Adrenal gland (tissue), 5 donors: ENCODE measurements at regions not wholly inside any gene's neighbourhood (a gene's known extent, or its start where the extent isn't known, plus 50 kb on each side); places are given as distances from the start of the nearest gene placed in this dataset.

Experiments used
- CTCF ChIP-seq, 6 experiments: fragments of 450-650 bp in 4 of 6; fragments of 200-600 bp in 2 of 6; sonication (generic) in 1 of 6; IDR thresholded peaks; 1 replicate in 5 of 6; 2 replicates in 1 of 6; pipeline versions ENCODE4 v1.5.1 to v1.8.0; 2016 to 2021; ENCODE audit warnings: antibody characterized with exemption in 6 of 6, mild to moderate bottlenecking in 2 of 6, moderate library complexity in 1 of 6
- POLR2A ChIP-seq, 2 donors: fragments of 450-650 bp; IDR thresholded peaks; one replicate each; pipeline ENCODE4 v1.6.1; 2017; ENCODE audit warnings: antibody characterized with exemption in 2 of 2, mild to moderate bottlenecking in 2 of 2, moderate library complexity in 1 of 2
- donor health status: DM: no; HTN: no; CAD: no.

DNA sequence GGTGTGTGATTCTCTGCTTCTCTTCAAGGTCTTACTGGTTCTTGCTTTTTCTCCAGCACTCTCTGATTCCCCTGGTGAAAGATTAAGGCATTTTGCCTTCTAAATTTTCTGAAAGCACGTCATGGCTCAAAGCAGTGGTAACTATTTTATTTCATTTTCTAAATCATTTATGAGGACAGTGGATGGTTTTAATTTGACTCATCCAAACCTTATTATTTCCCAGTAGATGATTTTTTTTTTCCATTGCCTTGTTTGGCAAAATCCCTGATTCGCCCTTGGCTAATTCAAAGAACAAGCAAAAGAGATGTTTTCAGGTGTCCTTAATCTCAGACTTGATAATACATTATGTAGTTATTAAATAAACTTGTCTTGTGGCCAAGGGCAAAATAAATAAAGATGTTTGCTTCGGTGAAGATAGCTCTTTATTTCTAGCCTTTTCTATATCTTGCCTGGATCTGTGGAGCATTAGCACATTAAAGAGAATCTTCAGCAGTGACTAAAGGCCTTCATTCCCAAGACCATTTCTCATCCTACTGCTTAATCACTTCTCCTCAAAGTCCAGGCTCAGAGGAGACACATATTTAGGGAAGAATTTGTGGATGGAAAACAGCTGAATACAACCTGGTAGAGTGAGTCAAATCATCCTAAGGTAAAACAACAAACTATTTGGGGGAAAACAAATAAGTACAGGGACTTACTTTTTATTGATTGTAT is 359.8 kb downstream of the DUSP10 start:
- TF ChIP-seq CTCF (IDR thresholded peaks at IDR 0.05) (no peak), POLR2A (IDR thresholded peaks at IDR 0.05) (no peak)
